ENCODE measurements at regions not wholly inside any gene's neighbourhood (a gene's known extent, or its start where the extent isn't known, plus 50 kb on each side); places are given as distances from the start of the nearest gene placed in this dataset.
"Not testable (repeated sequence)": the region's sequence is repeated elsewhere in the genome, so short reads cannot be mapped to it uniquely, and the experiment has no call there.

- ChIA-PET POLR2A (no interaction called here), CTCF (no interaction called here)
- DNase-seq (ENCODE audit: extremely low spot score): no peak
- TF ChIP-seq FOXM1 (IDR thresholded peaks at IDR 0.05; ENCODE audit: borderline replicate concordance) (no peak), LEF1 (IDR thresholded peaks at IDR 0.05; ENCODE audit: borderline replicate concordance) (no peak), FOXK2 (IDR thresholded peaks at IDR 0.05) (no peak), NFRKB (IDR thresholded peaks at IDR 0.05) (no peak), FOXA1 (IDR thresholded peaks at IDR 0.05) (no peak), SUZ12 (IDR thresholded peaks at IDR 0.05) (no peak)
Observed at GRCh38 chr5:57738787-57739186, 256.2 kb upstream of the ACTBL2 start.

GRCh38 chr5:57738301-57738700, 255.7 kb upstream of the ACTBL2 start:
- DNase-seq (ENCODE audit: extremely low spot score): no peak
- TF ChIP-seq FOXM1 (IDR thresholded peaks at IDR 0.05; ENCODE audit: borderline replicate concordance) (no peak), ZNF384 (IDR thresholded peaks at IDR 0.05) (no peak), L3MBTL2 (conservative IDR thresholded peaks at IDR 0.05) (no peak), NFRKB (IDR thresholded peaks at IDR 0.05) (no peak), FOXA1 (IDR thresholded peaks at IDR 0.05) (no peak), ARNT (IDR thresholded peaks at IDR 0.05) (no peak), SUZ12 (IDR thresholded peaks at IDR 0.05) (no peak), FOXK2 (IDR thresholded peaks at IDR 0.05) (no peak), SP1 (IDR thresholded peaks at IDR 0.05) (no peak), PKNOX1 (IDR thresholded peaks at IDR 0.05) (no peak), ELF4 (IDR thresholded peaks at IDR 0.05) (no peak)
- ChIA-PET POLR2A (no interaction called here), CTCF (no interaction called here)

GRCh38 chr5:57736716-57737115, 254.1 kb upstream of the ACTBL2 start:
- CTCF ChIA-PET: no interaction called here
- DNase-seq (ENCODE audit: extremely low spot score): no peak
- POLR2A ChIA-PET: no interaction called here
- TF ChIP-seq FOXM1 (IDR thresholded peaks at IDR 0.05; ENCODE audit: borderline replicate concordance) (no peak), FOXK2 (IDR thresholded peaks at IDR 0.05) (no peak), HDGF (IDR thresholded peaks at IDR 0.05; ENCODE audit: borderline replicate concordance) (no peak), NFRKB (IDR thresholded peaks at IDR 0.05) (no peak), ARNT (IDR thresholded peaks at IDR 0.05) (no peak), CTBP1 (IDR thresholded peaks at IDR 0.05; ENCODE audit: borderline replicate concordance) (no peak), LEF1 (IDR thresholded peaks at IDR 0.05; ENCODE audit: borderline replicate concordance) (no peak), SUZ12 (IDR thresholded peaks at IDR 0.05) (no peak)

GRCh38 chr5:57735279-57736153, 252.9 kb upstream of the ACTBL2 start:
- CTCF ChIA-PET; POLR2A ChIA-PET; DNase-seq (ENCODE audit: extremely low spot score): not testable (repeated sequence)

- ChIA-PET POLR2A (no interaction called here), CTCF (no interaction called here)
- TF ChIP-seq FOXM1 (IDR thresholded peaks at IDR 0.05; ENCODE audit: borderline replicate concordance) (no peak), NFRKB (IDR thresholded peaks at IDR 0.05) (no peak), SP1 (IDR thresholded peaks at IDR 0.05) (no peak), BHLHE40 (IDR thresholded peaks at IDR 0.05; ENCODE audit: borderline replicate concordance) (no peak), ELF4 (IDR thresholded peaks at IDR 0.05) (no peak), TARDBP (IDR thresholded peaks at IDR 0.05) (no peak), SUZ12 (IDR thresholded peaks at IDR 0.05) (no peak), PKNOX1 (IDR thresholded peaks at IDR 0.05) (no peak), LEF1 (IDR thresholded peaks at IDR 0.05; ENCODE audit: borderline replicate concordance) (no peak), HDGF (IDR thresholded peaks at IDR 0.05; ENCODE audit: borderline replicate concordance) (no peak), ZNF384 (IDR thresholded peaks at IDR 0.05) (no peak), FOXK2 (IDR thresholded peaks at IDR 0.05) (no peak), L3MBTL2 (conservative IDR thresholded peaks at IDR 0.05) (no peak), FOXA1 (IDR thresholded peaks at IDR 0.05) (no peak)
- no peak for DNase-seq (ENCODE audit: extremely low spot score)
Observed at GRCh38 chr5:57734296-57734695, 251.7 kb upstream of the ACTBL2 start.

GRCh38 chr5:57727591-57727990, 245.0 kb upstream of the ACTBL2 start:
- TF ChIP-seq FOXM1 (IDR thresholded peaks at IDR 0.05; ENCODE audit: borderline replicate concordance) (no peak), FOXA1 (IDR thresholded peaks at IDR 0.05) (no peak), NFRKB (IDR thresholded peaks at IDR 0.05) (no peak)
- CTCF ChIA-PET: no interaction called here
- POLR2A ChIA-PET: no interaction called here
- DNase-seq (ENCODE audit: extremely low spot score): no peak

- ChIA-PET POLR2A (no interaction called here), CTCF (no interaction called here)
- no peak for DNase-seq (ENCODE audit: extremely low spot score)
- TF ChIP-seq FOXA1 (IDR thresholded peaks at IDR 0.05): no peak
- TF ChIP-seq FOXK2 (IDR thresholded peaks at IDR 0.05): no peak
- TF ChIP-seq PKNOX1 (IDR thresholded peaks at IDR 0.05): no peak
- no peak for TF ChIP-seq ZNF384 (IDR thresholded peaks at IDR 0.05)
- no peak for TF ChIP-seq ARNT (IDR thresholded peaks at IDR 0.05)
- TF ChIP-seq TARDBP (IDR thresholded peaks at IDR 0.05): no peak
Observed at GRCh38 chr5:57725658-57726504, 243.3 kb upstream of the ACTBL2 start.
